Stimulated activated CD4-positive, alpha-beta T cell treated with anti-CD3 and anti-CD28 coated beads, TNF-alpha, amount 100 ng/mL, for 4 hours (primary cell): ENCODE measurements at regions not wholly inside any gene's neighbourhood (a gene's known extent, or its start where the extent isn't known, plus 50 kb on each side); places are given as distances from the start of the nearest gene placed in this dataset.
"Not testable (repeated sequence)": the region's sequence is repeated elsewhere in the genome, so short reads cannot be mapped to it uniquely, and the experiment has no call there.

Experiments
- DNase-seq, 3 experiments: peaks; one replicate each; pipeline ENCODE4 v3.0.0-alpha.2; 2020; ENCODE audit warnings: low read depth in 3 of 3

- DNase-seq = no peak
These were observed 220.0 kb upstream of the NPVF start for GRCh38 chr7:25448301-25448700.

DNA sequence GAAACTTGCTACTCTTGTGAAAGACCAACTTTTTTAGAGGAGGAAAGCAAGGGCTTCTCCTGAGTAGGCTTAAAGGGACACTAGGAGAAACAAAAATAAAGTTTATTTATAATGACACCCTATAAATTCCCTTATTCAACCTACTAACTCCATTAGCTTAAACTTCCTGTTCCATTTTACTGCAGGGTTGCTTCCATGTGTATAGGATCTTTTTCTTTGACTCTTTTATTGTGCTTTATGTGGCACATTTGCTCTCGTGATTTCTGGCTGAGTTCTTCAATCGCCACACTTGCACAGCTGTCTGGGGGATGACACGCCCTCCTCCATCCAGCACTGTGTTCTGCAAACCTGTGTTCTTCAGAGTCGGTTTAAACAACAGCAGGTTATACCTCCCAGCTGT lies 225.7 kb upstream of the NPVF start:
- no peak for DNase-seq

GRCh38 chr7:25454562-25455041 lies 226.3 kb upstream of the NPVF start:
- DNase-seq = no peak

- DNase-seq = no peak
These were observed 227.5 kb upstream of the NPVF start for GRCh38 chr7:25455683-25456251.

GRCh38 chr7:25456467-25457171 lies 228.3 kb upstream of the NPVF start:
- DNase-seq = no peak

DNA sequence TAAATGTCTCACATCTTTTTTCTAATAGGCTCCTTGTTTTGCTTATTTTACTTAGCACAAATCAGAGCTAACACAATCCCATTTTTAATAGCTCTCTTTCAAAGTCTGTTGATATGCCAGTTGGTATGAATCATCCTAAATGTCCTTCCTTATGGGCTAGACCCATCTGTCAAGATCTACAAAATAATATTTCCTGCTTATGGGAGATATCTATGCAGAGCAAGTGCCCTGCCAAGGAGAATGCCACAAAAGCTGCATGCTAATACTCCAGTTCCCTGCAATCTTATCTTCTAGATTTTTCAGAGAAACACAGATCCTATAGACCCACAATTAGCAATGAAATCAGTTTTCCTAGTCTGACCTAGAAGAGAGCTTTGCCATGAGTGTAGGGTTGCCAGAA lies 230.8 kb upstream of the NPVF start:
- no peak for DNase-seq

GRCh38 chr7:25460433-25460832 lies 232.1 kb upstream of the NPVF start:
- DNase-seq = no peak

- DNase-seq = no peak
These were observed 241.4 kb upstream of the NPVF start for GRCh38 chr7:25469669-25470068.

- no peak for DNase-seq
These were observed 248.7 kb upstream of the NPVF start for GRCh38 chr7:25476863-25477499.

GRCh38 chr7:25478221-25478620 lies 249.9 kb upstream of the NPVF start:
- not testable (repeated sequence) for DNase-seq

DNA sequence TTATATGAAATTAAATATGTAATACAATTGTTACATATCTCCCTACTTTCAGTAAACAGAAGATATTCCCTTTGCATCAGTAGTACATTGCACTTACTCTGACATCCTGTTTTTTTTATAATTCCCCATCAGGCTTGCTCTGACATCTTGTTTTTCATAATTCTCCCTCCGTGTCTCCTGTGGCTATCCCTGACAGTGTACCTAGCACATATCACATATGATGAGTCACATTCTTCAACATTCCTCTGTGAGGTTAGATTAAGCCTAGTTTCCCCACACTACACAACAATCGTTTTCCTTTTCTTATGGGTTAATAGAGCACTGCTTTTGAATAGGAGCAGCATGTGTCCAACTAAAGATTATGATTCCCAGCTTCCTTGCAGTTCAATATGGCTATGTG lies 250.6 kb upstream of the NPVF start:
- no peak for DNase-seq

DNA sequence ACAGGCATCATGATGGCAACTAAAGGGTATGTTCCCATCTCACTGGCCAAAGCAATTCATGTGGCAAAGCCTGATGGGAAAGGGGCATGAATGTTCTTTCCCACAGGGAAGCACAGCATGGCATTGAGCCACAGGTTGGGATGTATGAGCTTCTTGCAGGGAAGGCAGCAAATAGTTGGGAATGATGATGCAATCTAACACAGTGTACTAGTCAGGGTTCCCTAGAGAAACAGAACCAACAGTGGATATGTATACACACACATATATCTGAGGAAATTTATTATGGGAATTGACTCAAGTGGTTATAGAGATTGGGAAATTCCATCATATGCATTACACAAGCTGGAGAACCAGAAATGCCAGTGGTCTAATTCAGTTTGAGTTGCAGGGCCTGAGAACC lies 253.6 kb upstream of the NPVF start:
- no peak for DNase-seq

DNA sequence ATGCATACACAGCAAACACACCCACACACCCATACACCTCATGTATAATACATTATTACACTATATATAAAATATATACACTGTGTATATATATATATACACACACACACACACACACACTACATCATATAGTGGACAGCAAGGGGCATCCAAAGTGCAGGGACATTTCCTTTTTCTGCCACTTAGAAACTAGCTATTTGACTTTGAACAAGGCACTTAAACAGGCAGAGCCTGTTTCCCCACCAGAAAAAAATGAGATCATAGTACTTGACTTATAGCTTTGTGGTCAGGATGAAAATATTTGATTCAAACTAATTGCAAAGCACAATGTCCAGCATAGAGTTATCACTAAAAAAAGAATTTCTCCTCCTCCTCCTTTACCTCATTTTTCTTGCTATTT lies 254.3 kb upstream of the NPVF start:
- no peak for DNase-seq

- DNase-seq = no peak
These were observed 256.7 kb upstream of the NPVF start for GRCh38 chr7:25485026-25485425.

DNA sequence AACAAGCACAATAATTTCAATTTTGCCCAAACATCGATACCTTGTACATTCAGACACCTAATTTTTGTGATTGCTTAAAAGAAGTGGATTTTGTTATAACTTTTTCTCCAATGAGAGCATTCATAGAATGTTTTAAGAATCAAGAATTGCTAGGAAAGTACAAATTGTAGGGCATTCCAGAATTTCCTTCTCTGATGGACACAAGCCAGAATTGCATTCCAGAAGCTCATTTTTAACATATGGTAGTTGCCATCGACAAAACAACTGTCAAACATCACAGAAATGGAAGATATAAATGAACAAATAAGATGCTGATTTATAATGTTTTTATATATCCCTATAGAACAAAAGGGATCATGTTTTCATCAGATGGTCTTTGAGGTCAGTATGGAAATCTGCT lies 258.4 kb upstream of the NPVF start:
- no peak for DNase-seq

DNA sequence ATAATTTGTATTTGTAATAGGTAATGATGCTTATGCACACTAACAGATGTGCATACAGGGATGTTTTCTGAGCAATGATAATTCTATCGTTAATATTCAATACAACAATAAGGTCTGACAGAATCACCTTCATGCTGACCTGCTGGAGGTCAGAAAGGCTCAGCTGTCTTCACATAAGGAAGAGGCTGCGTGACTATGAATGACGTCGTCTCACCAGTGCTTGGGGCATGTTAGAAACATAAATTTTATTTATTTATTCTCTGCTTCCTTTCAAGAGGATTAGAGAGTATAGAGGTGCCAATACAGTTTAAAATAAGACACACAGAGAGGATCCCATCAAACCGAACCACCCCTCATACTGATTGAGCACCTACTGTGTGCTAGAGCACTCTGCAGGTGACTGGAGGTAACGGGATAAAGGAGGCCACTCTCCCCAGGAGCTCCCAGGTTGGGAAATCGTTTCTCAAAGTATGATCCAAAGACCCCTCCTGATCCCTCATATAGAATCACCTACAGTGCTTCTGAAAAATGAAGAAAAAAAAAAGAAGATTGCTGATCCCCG lies 265.6 kb upstream of the NPVF start:
- DNase-seq = no peak

DNA sequence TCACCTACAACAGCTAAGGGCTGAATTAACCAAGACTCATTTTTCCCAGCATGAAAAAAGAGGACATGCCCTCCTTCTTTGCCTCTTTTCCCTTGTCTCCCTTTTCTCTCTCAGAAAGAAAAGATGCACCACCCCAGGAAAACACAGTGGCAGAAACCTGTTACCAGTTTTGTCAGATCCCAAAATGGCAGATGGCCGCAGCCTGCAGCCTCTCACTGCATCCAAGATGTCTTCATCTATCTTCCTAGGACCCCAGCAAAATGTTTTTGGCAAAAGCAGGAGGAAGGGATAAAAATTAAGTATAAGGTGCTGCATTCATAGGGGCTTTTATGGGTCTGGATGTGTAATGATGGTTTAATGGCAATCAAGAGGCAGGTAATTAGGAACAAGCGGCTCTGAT lies 266.6 kb upstream of the NPVF start:
- no peak for DNase-seq

GRCh38 chr7:25495342-25496250 lies 267.3 kb upstream of the NPVF start:
- DNase-seq = no peak

GRCh38 chr7:25496476-25497368 lies 268.4 kb upstream of the NPVF start:
- no peak for DNase-seq

DNA sequence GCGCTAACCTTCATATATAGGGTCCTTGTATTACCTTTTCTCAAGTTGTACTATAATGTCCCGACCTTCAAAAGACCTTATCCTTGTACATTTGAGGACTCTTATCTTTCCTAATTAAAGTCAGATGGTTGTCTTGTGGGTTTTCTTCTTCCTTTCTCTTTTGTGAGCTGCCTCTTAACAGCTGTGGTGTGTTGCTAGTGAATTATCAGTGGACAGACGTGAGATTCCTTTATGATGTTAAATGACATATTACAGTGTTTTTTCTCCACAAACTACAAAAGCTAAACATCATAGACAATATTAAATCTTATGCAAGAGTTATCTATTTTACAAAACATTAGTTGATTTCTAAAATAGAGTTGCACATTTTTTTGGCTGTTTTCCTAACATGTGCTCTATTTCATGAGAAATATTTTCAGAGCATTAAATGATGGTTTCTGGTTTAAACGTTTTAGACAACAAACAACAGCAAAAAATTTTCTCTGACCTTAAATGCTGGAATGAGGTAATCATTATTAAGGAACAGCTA lies 272.2 kb upstream of the NPVF start:
- DNase-seq = no peak

DNA sequence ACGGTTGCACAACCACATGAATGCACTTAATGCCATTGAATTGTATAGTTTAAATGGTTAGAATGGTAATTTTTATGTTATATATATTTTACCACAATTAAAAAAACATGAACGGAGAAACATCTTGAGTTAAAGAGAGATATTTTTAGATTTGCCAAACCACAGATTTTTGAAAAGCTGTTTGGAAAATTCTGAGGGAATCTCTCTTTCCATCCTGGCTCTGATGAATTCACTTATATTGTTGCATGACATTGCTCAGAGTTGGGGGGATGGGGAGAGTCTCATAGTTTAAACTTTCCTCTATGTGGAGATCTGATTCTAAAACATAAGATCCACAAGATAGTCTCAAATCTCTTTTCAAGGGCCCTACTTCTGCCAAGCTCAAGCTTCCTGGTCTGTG lies 275.0 kb upstream of the NPVF start:
- DNase-seq = no peak
